Endothelial cell of umbilical vein (primary cell): ENCODE measurements at regions not wholly inside any gene's neighbourhood (a gene's known extent, or its start where the extent isn't known, plus 50 kb on each side); places are given as distances from the start of the nearest gene placed in this dataset.

ENCODE experiments used
- POLR2AphosphoS5 ChIP-seq: IDR thresholded peaks from 2 replicates; pipeline ENCODE4 v1.6.1; 2012; ENCODE audit warnings: low read depth, mild to moderate bottlenecking, control low read depth, low read length, moderate library complexity; ENCODE audit not compliant: insufficient read depth
- TF ChIP-seq, protein P1 (sequence below), 2 donors: IDR thresholded peaks; 1 replicate in 1 of 2; 2 replicates in 1 of 2; pipeline ENCODE4 v1.5.1; 2011; ENCODE audit warnings: low read length in 2 of 2, mild to moderate bottlenecking in 2 of 2, moderate library complexity in 2 of 2, control low read depth in 1 of 2, inconsistent platforms in 1 of 2, low read depth in 1 of 2; ENCODE audit not compliant: insufficient read depth in 1 of 2; ENCODE audit errors: extremely low read depth in 1 of 2

DNA sequence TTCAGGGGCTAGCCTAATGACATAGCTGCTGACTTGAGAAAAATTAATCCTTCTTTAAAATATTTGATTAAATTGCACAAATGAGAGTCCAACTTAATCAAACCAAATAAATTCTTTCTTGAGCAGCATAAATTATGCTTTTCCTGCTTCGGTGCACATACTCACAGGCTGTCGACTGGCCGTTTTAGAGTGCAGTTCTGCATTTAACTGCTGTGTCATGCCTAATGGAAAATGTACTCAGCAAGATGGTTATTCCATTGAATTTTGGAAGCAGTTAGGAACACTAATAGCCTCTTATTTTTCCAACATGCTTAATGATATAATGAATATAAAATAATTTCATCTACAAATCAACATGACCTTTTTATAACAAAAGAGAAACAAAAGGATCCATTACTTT lies 266.1 kb upstream of the LRIG3 start:
- TF ChIP-seq POLR2AphosphoS5, result no peak
- TF ChIP-seq, protein P1, sequence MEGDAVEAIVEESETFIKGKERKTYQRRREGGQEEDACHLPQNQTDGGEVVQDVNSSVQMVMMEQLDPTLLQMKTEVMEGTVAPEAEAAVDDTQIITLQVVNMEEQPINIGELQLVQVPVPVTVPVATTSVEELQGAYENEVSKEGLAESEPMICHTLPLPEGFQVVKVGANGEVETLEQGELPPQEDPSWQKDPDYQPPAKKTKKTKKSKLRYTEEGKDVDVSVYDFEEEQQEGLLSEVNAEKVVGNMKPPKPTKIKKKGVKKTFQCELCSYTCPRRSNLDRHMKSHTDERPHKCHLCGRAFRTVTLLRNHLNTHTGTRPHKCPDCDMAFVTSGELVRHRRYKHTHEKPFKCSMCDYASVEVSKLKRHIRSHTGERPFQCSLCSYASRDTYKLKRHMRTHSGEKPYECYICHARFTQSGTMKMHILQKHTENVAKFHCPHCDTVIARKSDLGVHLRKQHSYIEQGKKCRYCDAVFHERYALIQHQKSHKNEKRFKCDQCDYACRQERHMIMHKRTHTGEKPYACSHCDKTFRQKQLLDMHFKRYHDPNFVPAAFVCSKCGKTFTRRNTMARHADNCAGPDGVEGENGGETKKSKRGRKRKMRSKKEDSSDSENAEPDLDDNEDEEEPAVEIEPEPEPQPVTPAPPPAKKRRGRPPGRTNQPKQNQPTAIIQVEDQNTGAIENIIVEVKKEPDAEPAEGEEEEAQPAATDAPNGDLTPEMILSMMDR (IDR thresholded peaks at IDR 0.05; ENCODE audit: extremely low read depth in 1 of 2, insufficient read depth in 1 of 2, low read depth in 1 of 2, low read length in 2 of 2), result no peak
